H4 (cell line): ENCODE measurements at regions not wholly inside any gene's neighbourhood (a gene's known extent, or its start where the extent isn't known, plus 50 kb on each side); places are given as distances from the start of the nearest gene placed in this dataset.

Source experiments
- DNase-seq: peaks from one replicate; pipeline ENCODE4 v3.0.0-alpha.2; 2015; ENCODE audit warnings: low spot score

- no peak for DNase-seq
Observed at GRCh38 chr3:124671106-124671505, 59.1 kb upstream of the UMPS start.

DNA sequence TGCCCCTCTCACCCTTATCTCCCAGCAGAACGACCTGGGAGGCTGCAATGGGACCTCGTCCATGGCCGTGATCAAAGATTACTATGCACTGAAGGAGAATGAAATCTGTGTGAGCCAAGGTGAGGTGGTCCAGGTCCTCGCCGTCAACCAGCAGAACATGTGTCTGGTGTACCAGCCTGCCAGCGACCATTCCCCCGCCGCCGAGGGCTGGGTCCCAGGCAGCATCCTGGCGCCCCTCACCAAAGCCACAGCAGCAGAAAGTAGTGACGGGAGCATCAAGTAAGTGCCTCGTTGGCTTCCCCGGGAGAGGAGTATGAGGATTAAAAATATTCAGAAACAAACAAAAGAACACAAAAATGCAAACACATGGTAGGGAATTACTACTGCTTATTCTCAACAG is 55.9 kb upstream of the UMPS start:
- DNase-seq, result no peak

DNA sequence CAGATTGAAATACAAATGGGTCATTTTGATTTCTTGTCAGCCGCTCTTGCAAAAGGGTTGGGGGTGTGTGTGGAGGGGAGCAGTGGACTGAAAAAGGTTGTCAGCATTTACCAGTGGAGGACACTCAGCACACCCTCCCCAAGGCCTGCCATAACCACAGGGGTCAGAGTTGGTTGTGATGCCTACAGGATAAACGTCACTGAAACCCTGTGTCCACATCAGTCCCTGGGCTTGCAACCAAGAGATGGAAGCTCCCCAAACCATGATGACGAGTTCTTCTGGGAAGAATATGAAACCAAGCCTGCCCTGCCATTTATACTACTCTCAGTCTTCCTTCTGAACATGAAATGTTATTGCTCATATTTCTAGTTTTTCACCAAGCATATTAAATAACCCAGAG is 54.0 kb upstream of the UMPS start:
- no peak for DNase-seq

DNA sequence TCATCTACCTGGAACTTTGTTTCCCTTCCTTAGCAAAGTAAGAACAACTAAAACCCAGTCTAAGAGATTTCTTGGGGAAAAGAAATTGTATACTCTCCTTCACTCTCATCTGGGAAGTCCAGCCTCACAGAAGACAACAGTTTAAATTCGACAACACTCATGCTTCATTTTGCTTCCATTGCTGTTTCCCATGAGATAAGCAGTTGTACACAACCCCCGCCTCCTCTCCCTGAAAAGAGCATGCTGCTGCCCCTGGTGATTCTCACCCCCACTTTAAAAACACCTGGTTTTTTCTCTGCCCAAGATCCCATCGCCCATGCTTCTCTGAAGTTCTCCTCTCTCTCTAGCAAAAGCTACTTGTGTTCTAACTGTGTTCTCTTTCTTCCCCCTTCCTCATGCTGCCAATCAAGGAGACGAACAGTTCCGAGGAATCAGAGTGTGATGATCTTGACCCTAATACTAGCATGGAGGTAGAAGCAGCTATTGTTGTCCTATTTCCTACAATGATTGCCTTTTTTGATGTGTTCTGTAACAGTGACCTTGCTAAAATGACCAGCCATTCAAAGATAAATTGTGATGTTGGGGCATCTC is 51.1 kb upstream of the UMPS start:
- DNase-seq, result no peak
